Pons (tissue), 1 donor: ENCODE measurements at regions not wholly inside any gene's neighbourhood (a gene's known extent, or its start where the extent isn't known, plus 50 kb on each side); places are given as distances from the start of the nearest gene placed in this dataset.

Experiments
- DNase-seq: peaks from one replicate; pipeline ENCODE4 v3.0.0-alpha.2; 2016; ENCODE audit warnings: low spot score

DNA sequence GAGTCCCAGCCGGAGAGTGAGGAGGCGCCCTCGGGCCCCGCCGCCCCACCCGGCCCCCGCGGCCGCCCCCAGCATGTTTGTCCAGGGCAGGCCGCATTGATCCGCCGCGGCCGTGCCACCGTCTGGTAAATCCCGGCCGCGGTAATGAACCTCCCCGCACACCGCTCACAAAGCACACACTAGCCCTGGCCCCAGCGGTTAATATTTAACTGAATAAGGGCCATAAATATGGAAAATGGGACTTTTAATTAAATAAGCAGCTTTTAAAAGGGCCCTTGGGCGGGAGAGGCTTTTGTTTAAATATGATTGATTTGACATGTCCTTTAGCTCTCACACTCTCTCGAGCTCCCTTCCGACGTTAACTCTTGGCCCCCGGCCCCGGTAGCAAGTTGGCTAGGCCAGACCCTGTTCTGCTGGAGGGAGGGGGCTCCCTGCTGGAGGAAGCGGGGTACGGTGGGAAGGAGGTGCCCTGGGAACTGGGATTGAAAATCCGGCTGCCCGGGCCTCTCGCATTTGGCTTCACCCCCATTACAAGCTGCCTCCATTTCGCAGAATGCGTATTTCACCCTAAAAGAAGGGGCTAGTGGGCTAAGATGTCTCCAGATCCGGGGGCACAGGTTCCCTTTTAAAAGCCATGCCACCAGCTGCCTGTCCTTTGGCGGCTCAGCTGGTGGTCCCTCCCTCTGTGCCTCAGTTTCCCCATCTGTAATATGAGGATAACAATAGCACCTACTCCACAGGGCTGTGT is 199.8 kb downstream of the RBM19 start:
- no peak for DNase-seq

DNA sequence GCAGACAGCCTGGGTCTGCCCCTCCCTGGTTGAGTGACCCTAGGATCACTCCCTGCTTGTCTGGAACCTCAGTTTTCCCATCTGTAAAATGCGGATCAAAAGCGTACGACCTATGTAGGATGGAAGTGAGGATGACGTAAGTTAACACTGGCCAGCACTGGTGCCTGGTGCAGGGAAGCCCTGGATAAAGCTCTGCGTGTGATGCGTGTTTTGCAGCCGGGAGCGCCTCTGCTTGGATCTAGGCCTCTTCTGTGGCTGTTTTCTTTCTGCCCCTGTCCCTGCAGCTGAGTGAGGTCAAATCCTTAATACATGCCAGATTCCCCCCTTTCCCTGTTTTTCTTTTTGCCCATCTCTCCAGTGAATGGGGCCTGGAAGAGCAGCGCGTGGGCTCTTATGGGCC is 201.5 kb downstream of the RBM19 start:
- no peak for DNase-seq

DNA sequence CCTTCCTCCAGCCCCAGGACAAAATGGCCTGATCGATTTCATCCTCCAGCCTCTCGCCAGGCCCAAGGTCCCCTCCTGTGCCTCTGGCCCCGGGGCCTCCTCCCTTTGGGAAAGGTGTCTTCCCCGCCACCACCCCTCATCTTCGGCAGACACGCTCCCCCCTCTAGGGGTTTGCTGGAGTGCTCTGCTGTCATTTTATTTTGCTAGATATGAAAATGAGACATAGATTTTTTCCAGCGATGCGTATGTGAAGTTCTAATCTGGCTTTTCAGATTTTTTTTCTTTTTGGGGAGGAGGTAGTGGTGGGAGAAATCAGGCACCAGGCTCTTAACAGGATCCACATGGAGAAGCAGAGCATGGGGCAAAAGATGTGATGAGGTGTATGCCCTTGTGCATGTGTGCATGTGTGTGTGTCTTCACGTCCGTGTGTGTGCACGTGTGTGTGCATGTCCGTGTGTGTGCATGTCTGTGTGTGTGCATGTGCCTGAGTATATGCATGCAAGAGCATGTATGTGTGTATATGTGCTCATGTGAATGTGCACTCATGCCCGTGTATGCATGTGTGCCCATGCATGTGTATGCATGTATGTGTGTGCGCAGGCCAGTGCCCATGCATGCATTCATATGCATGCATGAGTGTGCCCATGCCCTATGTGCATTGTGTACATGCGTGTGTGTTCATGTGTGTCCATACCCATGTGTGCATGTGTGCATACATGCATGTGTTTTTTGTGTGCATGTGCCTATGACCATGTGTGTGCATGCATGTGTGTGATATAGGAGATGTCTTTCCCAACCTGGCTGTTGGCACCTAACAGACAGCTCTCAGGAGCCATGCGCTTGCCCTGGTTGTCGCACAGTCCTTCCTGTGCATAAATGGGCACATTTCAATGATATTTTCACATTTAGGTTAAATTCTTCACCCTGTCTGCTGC is 203.0 kb downstream of the RBM19 start:
- no peak for DNase-seq

DNA sequence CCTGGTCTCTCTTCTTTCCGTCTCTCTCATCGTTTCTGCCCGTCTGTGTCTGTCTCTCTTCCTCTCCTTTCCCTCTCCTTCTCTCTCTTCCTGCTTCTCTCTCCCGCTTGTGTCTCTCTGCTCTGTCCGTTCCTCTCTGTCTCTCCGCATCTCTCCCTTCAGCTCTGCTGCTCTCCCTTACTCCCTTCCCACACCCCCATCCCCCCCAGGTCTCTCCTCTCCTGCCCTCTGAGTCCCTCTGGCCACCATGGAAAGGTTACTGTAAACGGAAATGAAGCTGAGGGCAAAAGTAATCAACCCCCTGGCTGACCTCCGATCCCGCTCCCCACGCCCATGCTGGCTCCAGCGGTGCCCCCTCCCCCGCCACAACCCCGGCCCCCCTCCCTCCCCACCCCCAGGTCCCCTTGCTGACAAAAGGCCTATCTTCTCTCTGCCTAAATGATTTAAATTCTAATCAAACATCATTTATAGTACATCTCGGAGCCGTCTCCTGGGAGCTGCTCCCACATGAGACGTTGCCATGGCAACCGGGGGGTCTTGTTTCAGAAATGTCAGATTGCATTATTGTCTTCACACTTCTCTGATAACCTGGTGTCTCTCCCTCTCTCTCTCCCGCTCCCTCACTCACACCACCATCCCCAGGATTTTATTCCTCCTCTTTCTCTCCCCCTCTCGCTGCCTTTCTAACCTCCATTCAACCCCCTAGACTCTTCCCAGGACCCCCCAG is 203.8 kb downstream of the RBM19 start:
- no peak for DNase-seq

DNA sequence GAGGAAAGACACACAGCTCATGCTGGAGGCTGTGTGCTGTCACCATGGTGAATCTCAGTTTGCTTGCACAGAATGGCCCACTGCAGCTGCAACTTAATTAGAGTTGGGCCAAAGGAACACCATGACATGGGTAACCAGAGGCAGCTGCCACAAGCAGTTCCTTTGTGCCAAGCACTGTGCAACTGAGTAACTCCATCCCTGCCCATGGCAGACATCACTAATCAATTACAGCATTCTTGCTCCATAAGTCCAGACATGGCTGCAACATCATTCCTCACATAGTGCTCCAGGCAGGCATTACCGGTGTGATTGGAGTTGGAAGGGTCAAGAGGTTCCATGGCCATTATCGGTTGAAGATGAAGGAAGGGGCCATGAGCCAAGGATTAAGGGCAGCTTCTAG is 207.0 kb downstream of the RBM19 start:
- no peak for DNase-seq

DNA sequence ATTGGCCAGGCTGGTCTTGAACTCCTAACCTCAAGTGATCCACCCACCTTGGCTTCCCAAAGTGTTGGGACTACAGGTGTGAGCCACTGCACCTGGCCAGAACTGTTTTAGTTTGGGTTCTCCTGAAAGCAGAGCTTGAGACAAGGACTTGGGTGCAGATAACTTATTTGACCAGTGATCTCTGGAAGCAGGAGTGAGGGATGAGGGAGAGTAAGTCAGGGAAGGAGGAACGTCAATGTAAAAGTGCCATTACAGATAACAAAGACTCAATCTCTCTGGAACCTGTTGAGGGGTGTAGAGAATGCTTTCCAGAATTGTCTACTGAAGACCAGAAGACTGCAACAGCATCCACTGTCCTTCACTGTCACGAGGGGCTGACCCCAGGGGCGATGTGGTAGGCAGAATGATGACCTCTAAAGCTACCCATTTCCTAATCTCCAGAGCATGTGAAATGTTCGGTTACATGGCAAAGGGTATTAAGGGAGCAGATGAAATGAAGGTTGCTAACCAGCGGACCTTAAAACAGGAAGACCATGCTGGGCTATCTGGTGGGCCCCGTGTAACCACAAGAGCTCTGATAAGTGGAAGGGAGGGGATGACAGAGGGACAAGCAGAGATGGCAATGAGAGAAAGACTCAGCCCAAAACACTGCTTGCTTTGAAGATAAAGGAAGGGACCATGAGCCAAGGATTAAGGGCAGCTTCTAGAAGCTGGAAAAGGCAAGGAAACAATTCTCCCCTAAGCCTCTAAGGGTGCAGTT is 207.8 kb downstream of the RBM19 start:
- DNase-seq: no peak

DNA sequence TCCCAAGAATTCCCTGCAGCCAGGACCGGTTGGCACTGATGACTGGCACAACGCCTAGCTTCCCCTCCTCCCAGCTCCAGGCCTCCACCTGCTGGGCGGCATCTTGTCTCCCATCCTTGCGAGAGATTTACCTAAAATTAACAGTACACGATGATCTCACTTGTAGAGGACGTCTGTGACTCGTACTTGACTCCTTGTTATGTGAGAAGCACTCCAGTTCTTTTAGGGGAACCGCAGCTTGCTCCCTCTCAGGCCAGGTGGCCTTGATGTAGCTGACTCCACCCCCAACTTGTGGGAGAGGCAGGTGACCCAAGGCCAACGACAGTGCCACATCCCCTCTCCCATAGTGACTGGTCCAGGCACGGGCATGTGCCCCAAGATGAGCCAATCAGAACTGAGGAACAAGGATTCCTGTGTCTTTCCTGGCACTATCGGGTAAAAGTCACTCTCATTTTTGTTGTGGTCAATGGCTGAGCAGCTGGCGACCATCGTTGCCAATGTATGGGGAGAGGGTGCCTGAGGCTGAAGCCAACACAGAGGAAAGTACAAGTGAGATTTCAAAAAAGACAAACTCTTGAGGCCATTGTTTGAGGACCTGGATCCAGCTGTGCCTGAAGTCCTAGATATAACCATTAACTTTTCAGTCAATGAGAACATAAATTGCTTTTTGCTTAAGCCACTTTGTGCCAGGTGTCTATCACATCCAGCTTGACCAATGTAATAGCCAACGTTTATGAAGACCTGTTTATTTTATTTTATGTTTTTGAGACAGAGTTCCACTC is 208.7 kb downstream of the RBM19 start:
- peak; percentile 17 for DNase-seq

DNA sequence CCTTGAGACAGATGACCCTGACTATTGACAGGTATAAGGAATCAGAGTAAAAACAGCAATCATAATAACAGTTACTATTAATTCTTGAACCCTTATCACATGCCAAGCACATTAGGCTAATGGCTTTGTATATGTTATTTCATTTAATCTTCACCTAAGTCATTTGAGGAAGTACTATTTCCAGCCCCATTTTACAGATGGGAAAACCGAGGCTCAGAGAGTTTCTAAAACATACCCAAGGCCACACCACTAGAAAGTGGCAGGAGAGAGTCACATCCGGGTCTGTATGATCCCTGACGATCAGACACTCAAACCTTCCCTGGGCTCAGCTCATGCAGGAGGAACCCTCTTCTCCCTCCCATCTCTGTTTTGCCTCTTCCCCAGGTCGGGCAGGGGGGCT is 209.5 kb downstream of the RBM19 start:
- no peak for DNase-seq

DNA sequence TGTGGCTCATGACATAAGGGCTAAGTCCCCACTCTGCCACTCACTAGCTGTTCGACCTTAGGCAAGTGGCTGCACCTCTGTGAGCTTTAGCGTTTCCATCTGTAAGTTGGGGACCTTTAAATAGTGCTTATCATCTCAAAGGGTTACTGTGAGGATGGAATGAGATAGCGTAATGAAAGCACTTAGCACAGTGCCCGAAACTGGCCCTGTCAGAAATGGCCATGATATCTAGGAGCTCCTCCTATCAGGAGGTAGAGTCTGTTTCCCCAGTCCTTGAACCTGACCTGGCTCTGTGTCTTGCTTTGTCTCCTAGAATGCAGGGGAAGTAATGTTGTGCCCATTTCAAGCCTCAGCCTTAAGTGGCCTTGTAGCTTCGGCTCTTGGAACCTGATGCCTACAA is 211.0 kb downstream of the RBM19 start:
- no peak for DNase-seq

DNA sequence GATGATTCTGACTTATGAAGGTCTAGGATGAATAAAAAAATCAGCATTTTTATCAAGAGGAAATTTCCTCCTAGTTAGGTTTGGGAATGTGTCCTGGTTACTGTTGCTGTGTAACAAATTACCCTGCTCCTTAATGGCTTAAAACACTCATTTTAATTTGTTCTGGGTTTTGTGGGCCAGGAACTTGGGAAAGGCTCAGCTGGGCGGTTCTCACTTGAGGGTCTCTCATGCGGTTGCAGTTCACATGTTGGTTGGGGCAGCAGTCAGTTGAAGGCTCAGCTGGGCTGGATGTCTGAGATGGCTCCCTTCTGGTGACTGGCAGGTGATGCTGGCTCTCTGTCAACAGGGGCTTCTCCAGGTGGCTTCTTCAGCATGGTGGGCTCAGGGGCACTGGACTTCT is 214.6 kb downstream of the RBM19 start:
- DNase-seq: no peak

DNA sequence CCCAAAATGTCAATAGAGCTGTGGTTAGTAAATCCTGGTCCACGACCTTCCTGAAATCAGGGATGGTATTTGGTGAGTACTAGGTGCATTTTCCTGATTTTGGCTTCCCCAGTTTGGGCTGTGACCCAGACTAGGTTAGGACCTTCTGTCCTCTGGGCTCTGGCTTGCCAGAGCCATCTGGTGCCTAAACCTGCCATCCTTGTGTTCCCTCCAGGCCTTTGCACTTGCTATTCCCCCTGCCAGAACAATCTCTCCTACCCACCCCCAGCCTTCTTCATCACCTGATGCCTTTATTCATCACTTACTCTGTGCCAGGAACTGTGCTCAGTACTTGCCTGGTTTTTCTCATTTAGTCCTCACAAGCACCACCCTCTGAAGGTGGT is 216.7 kb downstream of the RBM19 start:
- DNase-seq: no peak

DNA sequence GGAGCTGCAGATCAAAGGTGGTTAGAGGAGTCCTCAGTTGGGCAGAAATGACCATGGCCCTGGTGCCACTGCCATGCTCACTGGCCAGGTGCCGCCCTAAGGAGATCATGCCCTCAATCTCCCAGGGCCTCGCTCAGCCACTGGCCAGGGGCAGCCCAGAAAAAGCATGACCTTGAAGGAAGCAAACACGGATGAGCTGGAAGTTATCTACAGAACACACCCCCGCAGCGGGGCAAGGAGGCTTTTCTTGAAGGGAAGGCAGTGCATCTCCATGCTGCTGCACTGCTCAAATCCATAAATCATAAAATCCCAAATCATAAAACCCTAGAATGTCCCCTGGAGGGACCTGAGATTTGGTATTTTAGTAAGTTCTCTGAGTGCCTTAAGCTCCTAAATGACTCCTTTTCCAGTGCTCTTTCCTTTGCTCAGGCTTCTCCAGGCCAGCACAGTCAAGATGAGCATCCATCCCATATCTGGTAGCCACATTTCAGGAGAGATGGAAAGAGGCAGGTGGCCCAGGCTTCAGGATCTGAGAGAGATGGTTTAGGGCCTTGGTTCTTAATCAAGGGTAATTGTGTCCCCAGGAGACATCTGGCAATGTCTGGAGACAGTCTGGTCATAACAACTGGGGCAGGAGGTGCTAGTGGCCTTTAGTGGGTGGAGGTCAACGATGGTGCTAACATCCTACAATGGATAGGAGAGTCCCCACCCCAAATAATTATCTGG is 217.3 kb downstream of the RBM19 start:
- no peak for DNase-seq

DNA sequence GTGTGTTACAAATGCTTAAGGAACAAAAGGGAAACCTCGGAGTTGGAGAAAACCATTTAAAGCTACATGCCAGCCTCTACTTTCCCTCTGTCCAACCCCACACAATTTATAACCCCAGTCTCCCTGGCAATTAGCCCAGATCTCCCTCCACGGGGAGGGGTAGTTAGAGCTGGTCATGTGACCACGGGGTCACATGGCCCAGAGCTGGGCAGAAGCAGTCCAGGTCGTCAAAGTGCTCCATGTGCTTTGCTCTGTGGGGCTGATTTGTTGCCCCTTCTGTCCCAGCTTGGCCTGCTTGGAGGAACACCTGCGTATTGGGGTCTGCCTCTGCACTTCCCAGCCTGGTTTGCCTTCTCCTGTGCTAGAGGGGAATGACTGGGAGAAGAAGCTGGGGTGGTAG is 219.1 kb downstream of the RBM19 start:
- no peak for DNase-seq

DNA sequence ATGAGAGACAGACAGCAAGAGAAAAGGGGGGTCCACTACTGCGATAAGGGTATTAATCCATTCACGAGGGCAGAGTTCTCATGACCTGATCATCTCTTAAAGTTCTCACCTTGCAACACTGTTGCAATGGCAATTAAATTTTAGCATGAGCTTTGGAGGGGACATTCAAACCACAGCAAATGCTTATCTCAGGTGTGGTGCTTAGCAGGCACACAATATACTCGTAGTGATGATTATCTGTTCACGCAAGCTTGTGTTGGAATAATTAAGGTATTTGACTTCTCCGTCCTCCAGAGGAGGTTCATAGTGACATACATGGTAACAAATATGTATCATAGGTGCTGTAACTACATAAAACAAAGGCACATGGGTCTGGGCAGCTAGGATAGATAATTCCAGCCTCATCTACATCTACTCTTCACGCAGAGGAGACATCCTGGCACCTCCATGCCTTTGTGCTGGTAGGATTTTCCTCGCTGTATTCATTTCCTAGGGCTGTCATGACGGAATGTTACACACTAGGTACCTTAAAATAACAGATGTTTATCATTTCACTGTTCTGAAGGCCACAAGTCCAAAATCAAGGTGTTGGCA is 221.2 kb downstream of the RBM19 start:
- DNase-seq: no peak

DNA sequence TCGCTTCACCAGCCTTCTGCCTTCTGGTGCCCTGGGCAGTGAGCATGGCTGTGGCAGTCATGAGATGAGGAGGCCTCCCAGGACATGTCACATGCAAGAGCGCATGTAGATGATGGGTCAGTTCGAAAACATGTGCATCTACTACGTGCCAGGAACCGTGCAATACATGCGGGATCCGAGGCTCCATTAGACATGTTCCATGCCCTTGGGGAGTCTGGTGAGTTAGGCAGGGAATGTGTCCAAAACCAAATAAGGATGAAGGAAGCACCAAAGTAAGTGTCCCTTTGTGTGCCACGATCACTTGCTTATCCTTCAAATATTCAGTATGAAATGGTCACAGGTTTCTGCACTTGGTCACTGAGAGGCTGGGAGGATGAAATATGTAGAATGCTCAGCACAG is 223.3 kb downstream of the RBM19 start:
- DNase-seq: no peak

DNA sequence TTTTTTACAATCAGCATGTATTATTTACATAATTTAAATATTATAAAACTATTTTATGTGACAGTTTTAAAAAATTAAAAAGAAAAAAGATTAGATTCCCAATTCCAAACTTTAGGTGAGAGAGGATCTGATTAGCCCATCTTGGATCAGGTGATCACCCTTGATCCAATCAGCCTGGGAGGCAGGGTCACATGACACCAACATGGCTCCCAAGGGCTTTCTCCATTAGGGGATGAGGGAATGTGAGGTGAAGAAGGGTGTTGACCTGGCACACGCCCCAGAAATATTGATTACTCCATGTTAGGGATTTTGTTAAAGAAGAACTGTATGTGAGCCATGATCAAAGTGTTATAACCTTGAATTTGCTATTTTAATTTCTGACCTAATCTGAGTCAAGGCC is 225.4 kb downstream of the RBM19 start:
- DNase-seq: no peak

DNA sequence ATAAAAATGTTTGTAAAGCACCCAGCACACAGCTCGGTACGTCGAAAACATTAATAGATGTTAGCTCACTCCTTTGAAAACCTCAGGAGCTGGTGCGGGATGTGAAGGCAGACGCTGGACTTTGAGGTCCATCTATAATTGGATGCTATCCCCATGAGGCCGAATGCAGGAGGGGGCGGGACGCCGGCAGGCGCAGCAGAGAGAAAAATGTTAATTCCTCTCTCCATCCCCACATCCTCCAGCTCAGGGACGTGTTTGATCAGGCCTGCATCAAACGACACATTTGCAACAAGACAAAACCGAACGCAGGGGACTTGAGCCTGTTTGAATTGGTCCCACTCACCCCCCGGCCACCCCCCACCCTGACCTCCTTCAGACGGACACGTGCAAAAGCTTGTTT is 231.0 kb downstream of the RBM19 start:
- DNase-seq: no peak

DNA sequence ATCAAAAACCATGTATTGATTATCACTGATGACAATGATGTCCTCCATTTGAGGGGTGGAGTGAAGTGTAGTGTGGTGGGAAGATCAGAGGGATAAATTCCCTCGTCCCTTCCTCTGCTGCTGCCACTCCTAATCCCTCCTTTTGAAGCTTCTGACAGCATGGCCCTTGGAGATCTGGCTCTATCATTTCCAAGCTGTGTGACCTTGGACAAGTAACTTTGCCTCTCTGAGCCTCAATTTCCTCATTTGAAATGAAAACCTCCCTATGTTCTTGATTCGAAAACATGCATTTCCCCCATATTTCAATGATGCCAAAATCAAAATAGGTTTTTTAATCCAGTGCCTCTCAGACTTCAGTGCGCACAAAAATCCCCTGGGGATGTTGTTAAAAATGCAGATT is 231.6 kb downstream of the RBM19 start:
- no peak for DNase-seq

DNA sequence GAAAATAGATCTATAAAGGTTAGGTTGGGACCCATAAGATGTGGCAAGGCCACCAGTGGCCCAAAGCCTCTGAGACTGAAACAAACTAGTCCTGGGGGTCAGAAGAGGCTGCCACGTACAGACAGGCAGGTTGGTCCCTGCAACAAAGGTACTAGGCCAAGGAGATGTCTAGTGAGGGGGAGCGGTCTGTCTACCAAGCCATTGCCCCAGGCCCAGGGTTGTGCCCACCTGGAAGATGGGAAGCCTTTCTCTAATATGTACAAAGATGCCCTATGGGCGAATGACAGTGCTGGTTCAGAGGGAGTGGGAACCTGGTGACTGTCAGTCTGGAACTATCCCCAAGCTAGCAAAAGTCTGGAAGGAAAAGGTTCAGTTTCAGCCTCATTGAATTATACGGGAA is 233.2 kb downstream of the RBM19 start:
- DNase-seq: no peak

DNA sequence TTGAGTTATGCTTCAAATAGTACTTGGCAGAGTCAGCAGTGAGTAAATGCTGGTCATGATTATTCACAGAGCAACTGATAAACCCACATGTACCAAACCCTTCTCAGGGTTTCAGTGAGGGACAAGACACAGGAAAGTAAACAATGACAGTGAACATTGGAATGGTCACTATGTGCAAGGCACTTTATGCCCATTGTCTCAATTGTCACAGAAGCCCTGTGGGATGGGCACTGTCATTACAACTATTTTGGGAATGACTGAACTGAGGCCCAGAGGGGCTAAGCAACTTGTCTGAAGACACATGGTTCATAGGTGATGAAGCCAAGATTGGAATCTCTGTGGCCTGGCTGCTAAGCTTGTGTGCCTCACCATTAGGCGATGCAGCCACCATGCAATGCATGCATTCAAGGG is 238.5 kb downstream of the RBM19 start:
- DNase-seq: no peak
